OCI-LY1 (cell line): ENCODE measurements at regions not wholly inside any gene's neighbourhood (a gene's known extent, or its start where the extent isn't known, plus 50 kb on each side); places are given as distances from the start of the nearest gene placed in this dataset.

Source experiments
- H2AFZ ChIP-seq: fragments of 200-600 bp; sonication (generic), shearing (Covaris generic); 2 replicates; pipeline ENCODE4 v1.6.0; 2014; ENCODE audit warnings: antibody characterized with exemption, mild to moderate bottlenecking, low read length
- H3F3A ChIP-seq: fragments of 200-600 bp; sonication (generic), shearing (Covaris generic); 2 replicates; pipeline ENCODE4 v1.6.0; 2014; ENCODE audit warnings: mild to moderate bottlenecking, antibody characterized with exemption, low read length, moderate library complexity; ENCODE audit not compliant: insufficient read depth
- H3K27ac ChIP-seq: fragments of 200-600 bp; sonication (generic); 2 replicates; pipeline ENCODE4 v1.5.1; 2014; ENCODE audit warnings: low read length, mixed run types, mild to moderate bottlenecking, low read depth; ENCODE audit not compliant: poor library complexity, severe bottlenecking
- H3K27me3 ChIP-seq: fragments of 200-600 bp; sonication (generic); 2 replicates; pipeline ENCODE4 v1.6.0; 2014; ENCODE audit warnings: antibody characterized with exemption, mild to moderate bottlenecking, low read length, moderate library complexity; ENCODE audit not compliant: insufficient read depth
- H3K36me3 ChIP-seq: fragments of 200-600 bp; sonication (generic); 2 replicates; pipeline ENCODE4 v1.6.1; 2014; ENCODE audit warnings: mild to moderate bottlenecking, antibody characterized with exemption, low read length, moderate library complexity, mixed read lengths; ENCODE audit not compliant: insufficient read depth
- H3K4me1 ChIP-seq: fragments of 200-600 bp; sonication (generic); 2 replicates; pipeline ENCODE4 v1.5.1; 2014; ENCODE audit warnings: mild to moderate bottlenecking, low read length, moderate library complexity; ENCODE audit not compliant: insufficient read depth, severe bottlenecking
- H3K4me2 ChIP-seq: fragments of 200-600 bp; sonication (generic), shearing (Covaris generic); 2 replicates; pipeline ENCODE4 v1.6.1; 2014; ENCODE audit warnings: low read length
- H3K4me3 ChIP-seq: fragments of 200-600 bp; sonication (generic); 2 replicates; pipeline ENCODE4 v1.5.1; 2014; ENCODE audit warnings: low read length, low read depth, mild to moderate bottlenecking, mixed read lengths; ENCODE audit not compliant: poor library complexity, severe bottlenecking
- H3K79me2 ChIP-seq: fragments of 200-600 bp; shearing (Covaris generic); 2 replicates; pipeline ENCODE4 v1.6.1; 2016; ENCODE audit warnings: mixed run types, low read length, mixed read lengths; ENCODE audit not compliant: insufficient read depth
- H3K9ac ChIP-seq: fragments of 200-600 bp; sonication (generic), shearing (Covaris generic); 2 replicates; pipeline ENCODE4 v1.6.1; 2014; ENCODE audit warnings: mild to moderate bottlenecking, low read length, mixed read lengths
- H3K9me2 ChIP-seq: fragments of 200-600 bp; sonication (generic), shearing (Covaris generic); 2 replicates; pipeline ENCODE4 v1.6.1; 2014; ENCODE audit warnings: low read depth, mild to moderate bottlenecking, low read length, mixed read lengths
- H3K9me3 ChIP-seq: fragments of 200-600 bp; shearing (Covaris generic); 2 replicates; pipeline ENCODE4 v1.6.1; 2014; ENCODE audit warnings: low read length, mixed read lengths
- H4K20me1 ChIP-seq: fragments of 200-600 bp; sonication (generic), shearing (Covaris generic); 2 replicates; pipeline ENCODE4 v1.6.0; 2016; ENCODE audit warnings: mild to moderate bottlenecking, low read length; ENCODE audit not compliant: insufficient read depth
- CTCF ChIP-seq: fragments of 200-600 bp; sonication (generic), shearing (Covaris generic); IDR thresholded peaks from 2 replicates; pipeline ENCODE4 v1.5.1; 2017; ENCODE audit warnings: mild to moderate bottlenecking, antibody characterized with exemption, low read length, moderate library complexity, mixed read lengths
- EZH2 ChIP-seq: fragments of 200-600 bp; sonication (generic), shearing (Covaris generic); IDR thresholded peaks from 2 replicates; pipeline ENCODE4 v1.8.0; 2017; ENCODE audit warnings: borderline replicate concordance, mixed run types, mild to moderate bottlenecking, antibody characterized with exemption, low read length, moderate library complexity, mixed read lengths

- Histone ChIP-seq H3K27ac (no peak overlapping the region), H3K79me2 (no peaks in the 10 kb centered on the region), H3K4me1 (no peaks in the 10 kb centered on the region), H3K36me3 (no peaks in the 10 kb centered on the region), H3K27me3 (0 out of 2 replicates have a peak, but pooled peaks cover 3% of the 10 kb centered on the region), H3K9me2 (no peaks in the 10 kb centered on the region), H3F3A (no peaks in the 10 kb centered on the region), H3K9ac (no peak overlapping the region), H3K4me3 (no peak overlapping the region), H2AFZ (no peak overlapping the region), H4K20me1 (no peaks in the 10 kb centered on the region), H3K4me2 (no peak overlapping the region), H3K9me3 (no peaks in the 10 kb centered on the region)
- TF ChIP-seq CTCF (no peak), EZH2 (no peak)
Measured at GRCh38 chr1:114258633-114259032, 105.0 kb upstream of the SYT6 start.

GRCh38 chr1:114258074-114258473 lies 104.4 kb upstream of the SYT6 start:
- H3K4me2 ChIP-seq = no peak overlapping the region
- no peak overlapping the region for H3K9ac ChIP-seq
- no peaks in the 10 kb centered on the region for H3K9me2 ChIP-seq
- 0 out of 2 replicates have a peak, but pooled peaks cover 3% of the 10 kb centered on the region for H3K27me3 ChIP-seq
- TF ChIP-seq EZH2 = no peak
- no peak for TF ChIP-seq CTCF
- no peaks in the 10 kb centered on the region for H3K36me3 ChIP-seq
- H4K20me1 ChIP-seq = no peaks in the 10 kb centered on the region
- no peaks in the 10 kb centered on the region for H3F3A ChIP-seq
- H3K9me3 ChIP-seq = no peaks in the 10 kb centered on the region
- H3K4me3 ChIP-seq = no peak overlapping the region
- H2AFZ ChIP-seq = no peak overlapping the region
- H3K27ac ChIP-seq = no peak overlapping the region
- H3K4me1 ChIP-seq = no peaks in the 10 kb centered on the region
- H3K79me2 ChIP-seq = no peaks in the 10 kb centered on the region

- Histone ChIP-seq H3K4me3 (no peak overlapping the region), H3K9me3 (no peaks in the 10 kb centered on the region), H3K9me2 (no peaks in the 10 kb centered on the region), H3K27me3 (0 out of 2 replicates have a peak, but pooled peaks cover 3% of the 10 kb centered on the region), H3K4me1 (no peaks in the 10 kb centered on the region), H3K36me3 (no peaks in the 10 kb centered on the region), H3K79me2 (no peaks in the 10 kb centered on the region), H4K20me1 (no peaks in the 10 kb centered on the region), H3K27ac (no peak overlapping the region), H2AFZ (no peak overlapping the region), H3K4me2 (no peak overlapping the region), H3K9ac (no peak overlapping the region), H3F3A (no peaks in the 10 kb centered on the region)
- TF ChIP-seq CTCF = no peak
- TF ChIP-seq EZH2 = no peak
Measured at GRCh38 chr1:114257554-114257953, 103.9 kb upstream of the SYT6 start.
